ENCODE measurements at regions not wholly inside any gene's neighbourhood (a gene's known extent, or its start where the extent isn't known, plus 50 kb on each side); places are given as distances from the start of the nearest gene placed in this dataset.

DNA sequence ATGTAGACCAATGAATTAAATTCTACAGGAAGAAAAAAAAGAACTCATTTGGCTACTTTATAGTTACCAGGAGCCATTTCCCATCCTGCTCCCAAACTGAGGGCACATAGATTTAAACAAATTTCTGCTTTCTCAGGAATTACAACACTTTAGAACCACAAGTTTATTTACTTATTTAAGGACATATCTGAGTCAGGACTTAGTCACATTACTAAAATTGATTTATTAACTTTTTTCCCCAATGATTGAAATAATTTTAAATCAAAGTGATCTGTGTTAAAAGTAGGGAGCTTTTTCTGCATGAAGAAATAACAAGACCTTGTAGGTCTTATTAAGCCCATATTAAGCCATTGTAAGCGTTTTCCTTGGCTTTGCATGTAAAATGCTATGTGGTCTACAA lies 291.0 kb upstream of the HAND2 start:
- TF ChIP-seq EZH2 (IDR thresholded peaks at IDR 0.05; ENCODE audit: insufficient read depth, low read length) (no peak), CTCF (IDR thresholded peaks at IDR 0.05; ENCODE audit: insufficient read depth, low read depth, low read length) (no peak)
- Mint-ChIP-seq H3K9me3 (ENCODE audit: unreplicated experiment) (no peaks in the 10 kb centered on the region), H3K27ac (ENCODE audit: unreplicated experiment) (no peak overlapping the region), H3K36me3 (ENCODE audit: low read depth, unreplicated experiment) (no peaks in the 10 kb centered on the region), H3K27me3 (ENCODE audit: low read depth, unreplicated experiment) (peaks cover 6% of the 10 kb centered on the region), H3K4me3 (ENCODE audit: unreplicated experiment) (no peak overlapping the region), H3K4me1 (ENCODE audit: low read depth, unreplicated experiment) (no peaks in the 10 kb centered on the region)
- Histone ChIP-seq H2AFZ (ENCODE audit: low read depth, low read length) (no peak overlapping the region), H3K9me3 (ENCODE audit: insufficient read depth, low read depth, low read length) (peaks cover 3% of the 10 kb centered on the region), H3K4me2 (ENCODE audit: low read length) (no peak overlapping the region), H3K27me3 (ENCODE audit: insufficient read depth, low read length) (no peaks in the 10 kb centered on the region), H3K36me3 (ENCODE audit: insufficient read depth, low read length) (no peaks in the 10 kb centered on the region), H4K20me1 (ENCODE audit: insufficient read depth, low read length) (no peaks in the 10 kb centered on the region), H3K4me3 (ENCODE audit: insufficient read depth, low read depth, low read length) (no peak overlapping the region), H3K79me2 (ENCODE audit: insufficient read depth, low read length) (no peaks in the 10 kb centered on the region), H3K4me1 (ENCODE audit: insufficient read depth, low read length) (no peaks in the 10 kb centered on the region), H3K9ac (ENCODE audit: low read length) (no peak overlapping the region), H3K27ac (ENCODE audit: low read depth, low read length) (no peak overlapping the region)
- no peak for FAIRE-seq
- peak; percentile 3 for DNase-seq (ENCODE audit: low read depth)

DNA sequence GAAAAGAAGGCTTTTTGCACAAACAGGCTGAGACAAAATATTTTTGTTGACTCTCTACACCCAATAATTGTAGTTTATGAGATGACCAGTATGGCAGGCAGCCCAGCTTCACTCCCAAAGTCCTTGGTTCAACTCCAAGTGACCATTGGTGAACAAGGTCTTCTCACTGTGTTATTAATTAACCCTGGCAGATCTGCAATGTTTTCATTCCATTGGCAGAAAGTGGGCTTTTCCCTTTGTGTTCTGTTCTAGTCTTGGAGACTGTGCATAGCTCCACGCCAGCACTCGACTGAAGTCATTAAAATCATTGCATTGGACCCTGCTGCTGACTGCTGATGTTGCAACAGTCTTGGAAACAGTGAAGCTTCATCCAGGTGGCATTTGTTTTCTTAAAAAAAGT lies 277.3 kb upstream of the HAND2 start:
- Mint-ChIP-seq H3K4me3 (ENCODE audit: unreplicated experiment) (no peak overlapping the region), H3K4me1 (ENCODE audit: low read depth, unreplicated experiment) (no peaks in the 10 kb centered on the region), H3K27me3 (ENCODE audit: low read depth, unreplicated experiment) (no peaks in the 10 kb centered on the region), H3K36me3 (ENCODE audit: low read depth, unreplicated experiment) (no peaks in the 10 kb centered on the region), H3K27ac (ENCODE audit: unreplicated experiment) (no peak overlapping the region), H3K9me3 (ENCODE audit: unreplicated experiment) (no peaks in the 10 kb centered on the region)
- H3K9me3 ChIP-seq (ENCODE audit: insufficient read depth, low read depth, low read length): no peaks in the 10 kb centered on the region
- H3K4me1 ChIP-seq (ENCODE audit: insufficient read depth, low read length): no peaks in the 10 kb centered on the region
- H3K27me3 ChIP-seq (ENCODE audit: insufficient read depth, low read length): no peaks in the 10 kb centered on the region
- no peaks in the 10 kb centered on the region for H3K36me3 ChIP-seq (ENCODE audit: insufficient read depth, low read length)
- TF ChIP-seq CTCF (IDR thresholded peaks at IDR 0.05; ENCODE audit: insufficient read depth, low read depth, low read length): no peak
- no peak for TF ChIP-seq EZH2 (IDR thresholded peaks at IDR 0.05; ENCODE audit: insufficient read depth, low read length)
- H3K27ac ChIP-seq (ENCODE audit: low read depth, low read length): no peak overlapping the region
- H4K20me1 ChIP-seq (ENCODE audit: insufficient read depth, low read length): no peaks in the 10 kb centered on the region
- no peaks in the 10 kb centered on the region for H3K79me2 ChIP-seq (ENCODE audit: insufficient read depth, low read length)
- no peak overlapping the region for H3K4me3 ChIP-seq (ENCODE audit: insufficient read depth, low read depth, low read length)
- no peak overlapping the region for H3K9ac ChIP-seq (ENCODE audit: low read length)
- DNase-seq (ENCODE audit: low read depth) (no peak), FAIRE-seq (no peak)
- H3K4me2 ChIP-seq (ENCODE audit: low read length): no peak overlapping the region
- H2AFZ ChIP-seq (ENCODE audit: low read depth, low read length): no peak overlapping the region

DNA sequence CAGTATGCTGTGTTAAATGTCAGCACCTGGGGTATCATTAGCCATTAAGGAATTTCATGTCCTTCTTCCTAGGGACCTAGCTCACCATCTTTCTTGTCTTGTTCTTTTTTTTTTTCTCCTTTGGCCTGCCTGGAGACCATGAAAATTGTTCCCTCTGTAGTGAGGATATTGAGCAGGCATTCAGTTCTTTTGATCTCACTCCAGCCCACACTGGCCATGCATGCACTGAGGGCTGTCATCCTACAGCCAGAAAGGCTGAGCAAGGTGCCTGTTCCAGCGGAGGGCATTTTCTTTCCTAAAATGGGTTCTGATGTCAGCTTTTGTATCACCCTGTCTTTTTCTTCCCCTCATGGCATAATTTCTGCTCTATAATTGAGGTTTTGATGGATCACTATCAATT lies 275.9 kb upstream of the HAND2 start:
- FAIRE-seq (no peak), DNase-seq (ENCODE audit: low read depth) (no peak)
- Mint-ChIP-seq H3K36me3 (ENCODE audit: low read depth, unreplicated experiment) (no peaks in the 10 kb centered on the region), H3K4me1 (ENCODE audit: low read depth, unreplicated experiment) (no peaks in the 10 kb centered on the region), H3K27ac (ENCODE audit: unreplicated experiment) (no peak overlapping the region), H3K27me3 (ENCODE audit: low read depth, unreplicated experiment) (no peaks in the 10 kb centered on the region), H3K9me3 (ENCODE audit: unreplicated experiment) (no peaks in the 10 kb centered on the region), H3K4me3 (ENCODE audit: unreplicated experiment) (no peak overlapping the region)
- no peak overlapping the region for H3K27ac ChIP-seq (ENCODE audit: low read depth, low read length)
- H3K27me3 ChIP-seq (ENCODE audit: insufficient read depth, low read length): no peaks in the 10 kb centered on the region
- no peak overlapping the region for H3K9ac ChIP-seq (ENCODE audit: low read length)
- H2AFZ ChIP-seq (ENCODE audit: low read depth, low read length): no peak overlapping the region
- H3K4me3 ChIP-seq (ENCODE audit: insufficient read depth, low read depth, low read length): no peak overlapping the region
- H3K36me3 ChIP-seq (ENCODE audit: insufficient read depth, low read length): no peaks in the 10 kb centered on the region
- TF ChIP-seq CTCF (IDR thresholded peaks at IDR 0.05; ENCODE audit: insufficient read depth, low read depth, low read length): no peak
- TF ChIP-seq EZH2 (IDR thresholded peaks at IDR 0.05; ENCODE audit: insufficient read depth, low read length): no peak
- no peaks in the 10 kb centered on the region for H3K4me1 ChIP-seq (ENCODE audit: insufficient read depth, low read length)
- no peaks in the 10 kb centered on the region for H4K20me1 ChIP-seq (ENCODE audit: insufficient read depth, low read length)
- no peak overlapping the region for H3K4me2 ChIP-seq (ENCODE audit: low read length)
- no peaks in the 10 kb centered on the region for H3K79me2 ChIP-seq (ENCODE audit: insufficient read depth, low read length)
- no peaks in the 10 kb centered on the region for H3K9me3 ChIP-seq (ENCODE audit: insufficient read depth, low read depth, low read length)
